Fibroblast of skin of right quadriceps (primary cell): ENCODE measurements at regions not wholly inside any gene's neighbourhood (a gene's known extent, or its start where the extent isn't known, plus 50 kb on each side); places are given as distances from the start of the nearest gene placed in this dataset.

ENCODE experiments used
- DNase-seq: peaks from one replicate; pipeline ENCODE4 v3.0.0-alpha.2; 2013

DNA sequence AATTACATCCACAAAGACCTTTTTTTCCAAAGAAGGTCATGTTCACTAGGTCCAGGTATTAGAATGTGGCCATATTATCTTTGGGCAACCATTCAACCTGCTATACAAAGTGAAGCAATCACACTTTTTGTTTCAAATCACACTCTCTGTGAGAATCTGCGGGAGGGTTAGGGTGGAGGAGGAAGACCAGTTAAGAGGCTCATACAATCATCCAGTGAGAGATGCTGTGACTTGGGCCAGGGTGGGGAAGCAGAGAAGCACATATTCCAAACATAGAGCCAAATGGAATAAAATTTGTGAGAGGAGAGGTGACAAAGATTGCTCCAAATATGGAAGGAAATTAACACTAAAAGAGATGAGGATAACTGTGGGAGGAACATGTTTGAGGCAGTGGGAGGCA lies 351.6 kb downstream of the CYRIA start:
- no peak for DNase-seq

GRCh38 chr2:16313235-16313975 lies 352.2 kb downstream of the CYRIA start:
- DNase-seq: no peak

GRCh38 chr2:16312771-16313170 lies 352.9 kb downstream of the CYRIA start:
- DNase-seq: no peak

DNA sequence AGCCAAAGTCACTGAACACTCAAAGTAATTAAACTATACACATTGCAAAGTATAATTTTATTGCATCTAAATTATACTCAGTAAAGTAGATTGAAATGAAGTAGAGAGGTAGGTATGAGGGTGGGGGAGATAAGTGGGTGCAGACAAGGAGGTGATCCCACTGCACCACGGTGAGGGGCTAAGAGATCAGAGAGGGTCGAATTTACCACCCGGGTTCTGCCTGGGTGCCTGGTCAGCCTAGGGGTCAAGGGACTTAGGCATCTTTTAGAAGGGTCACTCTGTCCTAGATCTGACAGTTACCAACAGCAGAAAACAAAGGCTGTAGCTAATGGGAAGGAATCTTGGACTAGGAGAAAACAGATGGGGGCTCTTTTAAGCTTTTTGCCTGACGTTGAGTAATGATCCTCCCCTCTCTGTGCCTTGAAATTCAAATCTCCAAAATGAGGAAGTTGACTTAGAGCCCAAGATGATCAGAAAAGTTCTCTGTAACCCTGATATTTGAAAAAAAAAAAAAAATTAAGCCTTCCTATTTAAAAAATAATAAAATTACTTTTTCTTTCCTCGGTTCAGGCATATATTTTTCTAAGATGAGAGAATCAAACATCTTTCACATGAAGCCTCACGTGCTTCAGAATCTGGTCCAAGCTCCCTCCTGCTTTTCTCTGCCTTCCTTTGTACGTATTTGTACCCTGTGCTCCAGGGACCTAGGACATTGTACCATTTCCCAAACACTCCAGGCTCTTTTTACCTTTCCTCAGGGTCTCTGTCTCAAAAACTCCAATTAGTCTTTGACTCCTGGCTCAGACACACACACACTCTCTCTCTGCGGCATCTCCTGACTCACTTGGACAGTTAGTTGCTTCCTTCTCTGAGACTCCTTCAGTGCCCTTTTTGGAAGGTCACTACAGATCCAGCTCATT lies 353.9 kb downstream of the CYRIA start:
- no peak for DNase-seq

DNA sequence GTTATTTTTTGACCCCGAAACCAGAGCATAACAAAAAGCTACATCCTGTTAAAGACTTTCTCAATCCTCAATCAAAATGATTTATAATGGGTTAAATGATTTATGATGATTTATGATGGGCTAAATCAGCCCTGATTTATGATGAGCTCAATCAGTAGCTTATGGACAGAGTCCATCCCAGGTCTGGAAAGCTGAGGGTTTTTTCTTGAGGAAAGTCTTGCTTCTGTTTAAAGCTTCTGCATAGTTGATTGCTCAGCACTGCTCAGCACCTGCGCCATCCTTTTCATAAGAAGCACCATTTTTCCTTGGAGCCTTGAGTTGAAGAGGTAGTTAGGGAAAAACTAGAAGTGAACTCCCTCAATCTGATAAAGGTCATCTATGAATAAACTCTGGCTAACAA lies 356.8 kb downstream of the CYRIA start:
- no peak for DNase-seq

DNA sequence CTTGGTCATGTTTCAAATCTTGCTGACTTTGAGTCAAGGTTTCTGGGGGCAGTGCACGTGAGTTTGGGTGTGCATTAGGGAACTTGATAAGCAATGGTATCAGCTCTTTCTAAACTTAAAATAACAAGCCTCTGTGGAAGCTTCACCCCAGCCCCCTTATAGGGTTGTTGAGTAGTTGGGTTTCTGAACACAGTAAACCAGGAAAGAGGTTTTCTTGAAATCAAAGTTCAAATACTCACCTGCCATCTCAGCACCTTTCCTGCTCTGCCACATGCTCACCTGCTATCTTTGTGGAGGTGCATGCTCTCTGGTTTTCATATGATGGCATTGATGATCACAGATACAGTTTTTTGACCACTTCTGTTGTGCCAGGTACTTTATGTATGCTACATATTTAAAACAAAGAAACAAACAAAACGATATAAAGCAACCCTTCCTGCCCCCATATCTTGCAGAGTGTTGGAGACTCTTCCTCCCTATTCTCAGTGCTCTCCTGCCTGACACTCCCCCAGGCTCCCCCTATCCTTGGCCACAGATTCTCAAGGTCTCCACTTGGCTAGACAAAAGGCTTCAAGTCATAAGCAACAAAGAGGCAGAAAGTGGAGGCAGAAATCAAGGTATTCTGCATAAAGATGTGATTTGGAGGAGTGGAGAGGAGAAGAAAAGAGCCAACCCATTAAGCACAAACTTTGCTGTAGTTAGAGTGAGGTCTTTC lies 360.6 kb downstream of the CYRIA start:
- DNase-seq: no peak

- DNase-seq: no peak
Measured at GRCh38 chr2:16303761-16304160, 361.9 kb downstream of the CYRIA start.

DNA sequence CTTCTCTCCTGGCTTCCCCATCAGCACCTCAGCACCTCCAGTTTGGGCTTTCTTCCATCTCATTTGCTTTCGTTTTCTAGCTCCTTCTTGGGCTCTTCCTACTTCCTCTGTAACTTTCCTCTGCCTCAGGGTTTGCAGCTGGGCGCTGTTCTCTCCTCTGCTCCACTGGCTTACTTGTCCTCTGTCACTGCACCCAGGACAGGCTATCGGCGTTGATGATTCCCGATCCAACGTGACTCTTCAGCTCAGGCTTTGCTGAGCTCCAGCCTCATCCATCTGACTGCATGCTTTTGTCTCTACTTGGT lies 362.4 kb downstream of the CYRIA start:
- no peak for DNase-seq

DNA sequence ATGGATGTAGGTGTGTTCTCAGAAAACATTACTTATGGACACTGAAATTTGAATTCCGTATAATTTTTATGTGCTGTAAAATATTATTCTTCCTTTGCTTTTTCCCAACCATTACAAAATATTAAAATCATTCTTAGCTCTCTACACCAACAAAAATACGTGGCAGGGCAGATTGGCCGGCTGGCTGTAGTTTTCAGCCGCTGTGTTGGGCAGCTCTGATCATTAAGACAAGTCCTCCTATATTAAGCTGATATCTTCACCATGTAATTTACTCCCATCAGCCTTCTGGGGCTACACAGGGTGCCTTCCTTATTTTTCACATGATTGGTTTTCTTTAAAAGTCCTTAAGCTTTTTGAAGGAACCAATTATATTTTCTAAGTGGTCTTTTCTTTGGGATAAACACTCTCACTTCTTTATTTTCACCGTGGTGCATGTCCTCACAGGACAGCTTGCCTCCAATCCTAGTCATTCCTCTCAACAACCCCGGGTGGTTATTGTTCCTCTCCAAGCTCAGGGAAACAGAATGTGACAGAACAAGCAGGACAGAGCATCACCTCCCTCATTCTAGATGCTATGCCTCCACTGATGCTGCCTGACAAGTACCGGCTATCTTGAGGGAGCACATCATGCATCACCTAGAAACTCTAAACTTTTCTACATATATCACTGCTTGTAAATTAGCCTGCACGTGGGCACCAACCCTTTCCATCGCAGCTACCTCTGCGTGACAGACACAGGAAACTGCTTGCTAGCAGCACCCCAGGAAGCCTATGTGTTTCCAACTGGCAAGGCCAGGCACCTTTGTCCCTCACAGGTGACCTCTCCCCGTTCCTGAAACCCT lies 362.3 kb downstream of the MYCN start:
- DNase-seq: no peak

DNA sequence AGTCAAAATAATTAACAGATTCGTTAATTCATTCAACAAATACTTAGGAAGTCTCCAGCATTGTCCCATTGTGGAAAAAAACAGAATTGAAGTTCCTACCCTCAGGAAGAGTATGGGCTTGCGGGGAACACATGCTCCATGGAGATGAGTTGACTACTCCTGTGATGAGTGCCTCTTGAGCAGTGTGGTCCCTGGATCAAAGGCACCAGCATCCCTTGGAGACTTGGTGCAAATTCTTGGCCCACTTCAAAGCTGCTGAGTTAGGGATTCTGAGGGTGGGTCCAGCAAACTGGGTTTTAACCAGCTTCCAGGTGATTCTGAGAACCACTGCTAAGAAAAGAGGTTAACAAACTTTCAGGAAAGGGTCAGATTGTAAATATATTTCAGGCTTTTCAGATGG lies 361.6 kb downstream of the MYCN start:
- no peak for DNase-seq

DNA sequence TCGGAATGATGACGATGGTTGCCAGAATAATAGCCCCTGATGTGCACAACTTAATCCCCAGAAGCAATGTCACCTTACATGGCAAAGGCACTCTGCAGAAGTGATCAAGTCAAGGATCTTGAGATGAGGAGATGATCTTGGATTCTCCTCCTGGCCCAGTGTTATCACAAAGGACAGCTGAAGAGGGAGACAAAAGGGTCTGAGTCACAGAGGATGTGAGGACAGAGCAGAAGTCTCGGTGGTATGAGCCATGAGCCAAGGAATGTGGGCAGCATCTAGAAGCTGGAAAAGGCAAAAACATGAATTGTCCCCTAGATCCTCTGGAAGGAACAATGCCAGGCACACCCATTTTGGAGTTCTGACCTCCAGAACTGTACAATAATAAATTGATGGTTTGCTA lies 358.5 kb downstream of the MYCN start:
- no peak for DNase-seq

DNA sequence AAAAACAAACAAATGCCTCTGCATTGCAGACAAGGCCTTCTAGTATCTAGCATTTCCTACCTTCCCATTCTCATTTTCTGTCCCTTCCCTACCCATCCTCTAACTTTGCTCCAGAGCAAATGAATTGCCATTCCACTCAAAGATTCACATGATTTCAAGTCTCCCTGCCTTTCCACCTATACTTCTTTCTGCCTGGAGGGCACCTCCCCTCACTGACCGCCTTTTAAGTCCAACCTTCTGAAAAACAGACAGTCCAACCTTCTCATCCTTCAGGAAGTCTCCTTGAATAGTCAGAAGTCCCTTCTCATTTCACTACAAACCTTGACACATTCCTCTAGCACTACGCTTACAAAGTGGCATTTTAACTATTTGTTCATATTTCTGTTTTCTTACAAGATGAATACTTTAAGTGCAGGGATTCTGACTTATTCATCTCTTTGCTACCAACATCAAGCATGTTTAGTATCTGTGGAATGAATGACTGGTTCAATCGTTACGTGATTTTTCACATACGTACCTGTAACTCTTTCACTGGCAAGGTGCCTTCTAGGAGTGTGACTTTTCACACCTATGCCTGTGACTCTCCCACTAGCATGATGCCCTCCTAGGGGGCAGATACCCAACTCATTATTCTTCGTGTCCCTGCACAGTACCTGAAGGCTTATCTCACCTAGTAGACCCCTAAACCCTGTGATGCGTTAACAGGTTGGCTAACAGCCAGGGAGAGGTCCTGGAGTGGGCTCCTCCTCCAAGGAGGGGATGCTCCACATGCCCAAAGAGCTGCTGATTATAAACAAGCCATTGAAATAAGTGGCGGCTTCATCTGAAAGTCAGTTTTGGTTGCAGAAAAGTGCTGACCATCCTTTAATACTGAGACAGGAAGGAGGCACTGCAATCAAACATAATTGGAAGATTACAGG lies 356.2 kb downstream of the MYCN start:
- DNase-seq: no peak

- no peak for DNase-seq
Measured at GRCh38 chr2:16296038-16296290, 355.6 kb downstream of the MYCN start.

DNA sequence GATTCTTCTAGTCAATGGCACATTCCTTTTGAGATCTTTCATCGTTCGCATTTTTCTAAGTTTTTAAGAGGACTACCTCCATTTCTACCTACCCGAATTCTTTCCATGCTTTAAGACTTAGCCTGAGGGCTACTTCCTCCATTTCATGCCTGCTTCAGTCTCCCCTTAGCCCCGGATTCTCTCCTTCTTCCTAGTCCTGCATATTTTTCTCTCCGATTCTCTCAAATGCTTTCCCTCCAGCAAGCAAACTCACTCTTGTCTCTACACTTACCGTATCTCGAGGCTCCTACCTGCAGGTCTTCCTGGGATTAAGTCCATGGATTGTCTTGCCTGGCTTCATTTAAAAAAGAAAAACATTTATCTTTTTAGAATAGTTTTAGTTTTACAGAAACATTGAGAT lies 354.4 kb downstream of the MYCN start:
- DNase-seq: no peak

DNA sequence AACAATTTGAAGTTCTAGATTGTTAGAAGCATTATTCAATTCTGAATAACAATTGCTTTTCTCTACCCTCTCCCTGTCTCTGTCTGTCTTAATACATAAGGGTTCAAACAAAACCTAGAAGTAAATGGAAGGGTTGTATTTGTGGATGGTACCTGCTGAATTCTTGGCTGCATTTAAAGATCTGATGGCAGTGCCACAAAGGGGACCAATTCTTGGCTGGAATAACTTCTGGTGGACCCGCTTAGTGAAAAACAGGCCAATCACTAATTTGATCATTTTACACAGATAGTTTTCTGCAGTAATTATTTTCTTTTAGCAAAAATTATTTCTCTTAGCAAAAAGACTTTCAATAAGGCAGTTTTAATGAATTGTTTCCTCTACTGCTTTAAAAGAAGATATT lies 353.5 kb downstream of the MYCN start:
- DNase-seq: no peak

DNA sequence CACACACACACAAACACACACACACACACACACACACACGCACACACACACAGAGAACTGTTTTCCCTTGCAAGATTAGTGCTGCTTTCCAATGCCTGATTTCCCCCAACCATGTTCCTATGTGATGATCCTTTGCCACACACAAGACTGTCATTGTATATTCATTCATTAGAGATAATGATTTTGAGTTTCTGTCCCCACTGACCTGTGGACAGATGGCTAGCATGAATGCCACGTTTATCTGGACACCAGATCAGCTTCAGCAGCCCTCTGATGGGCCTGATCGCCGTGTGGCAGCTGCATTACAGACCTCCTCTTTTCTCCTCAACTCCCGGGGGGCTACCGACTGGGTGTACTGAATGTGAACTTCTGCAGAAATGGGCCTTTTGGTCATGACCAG lies 353.0 kb downstream of the MYCN start:
- no peak for DNase-seq

GRCh38 chr2:16291731-16292550 lies 351.6 kb downstream of the MYCN start:
- no peak for DNase-seq

DNA sequence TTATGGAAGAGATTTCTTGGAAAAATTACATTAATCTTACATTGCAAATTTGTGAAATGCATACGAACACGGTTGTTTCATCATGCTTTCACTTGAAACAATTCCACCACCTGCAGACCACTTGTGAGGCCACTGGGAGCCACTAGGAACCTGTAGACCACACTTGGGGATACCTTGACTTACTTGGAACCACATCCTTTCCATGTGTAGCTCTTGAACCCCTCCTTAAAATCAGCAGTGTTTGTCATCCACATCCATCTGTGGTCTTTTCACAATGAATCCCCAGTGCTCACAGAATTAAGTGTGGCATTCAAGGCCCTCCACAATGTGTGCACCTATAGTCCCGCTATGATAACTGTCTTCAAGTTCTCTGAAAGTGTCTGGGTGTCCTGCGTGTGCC lies 350.9 kb downstream of the MYCN start:
- DNase-seq: no peak

GRCh38 chr2:16290311-16291020 lies 350.1 kb downstream of the MYCN start:
- no peak for DNase-seq

GRCh38 chr2:16288371-16289112 lies 348.2 kb downstream of the MYCN start:
- no peak for DNase-seq
